NCI-H446 (cell line): ENCODE measurements at regions not wholly inside any gene's neighbourhood (a gene's known extent, or its start where the extent isn't known, plus 50 kb on each side); places are given as distances from the start of the nearest gene placed in this dataset.

Experiments used
- DNase-seq, 2 experiments: peaks; one replicate each; lab custom pipeline; 2025; lab: John Stamatoyannopoulos, UW

DNA sequence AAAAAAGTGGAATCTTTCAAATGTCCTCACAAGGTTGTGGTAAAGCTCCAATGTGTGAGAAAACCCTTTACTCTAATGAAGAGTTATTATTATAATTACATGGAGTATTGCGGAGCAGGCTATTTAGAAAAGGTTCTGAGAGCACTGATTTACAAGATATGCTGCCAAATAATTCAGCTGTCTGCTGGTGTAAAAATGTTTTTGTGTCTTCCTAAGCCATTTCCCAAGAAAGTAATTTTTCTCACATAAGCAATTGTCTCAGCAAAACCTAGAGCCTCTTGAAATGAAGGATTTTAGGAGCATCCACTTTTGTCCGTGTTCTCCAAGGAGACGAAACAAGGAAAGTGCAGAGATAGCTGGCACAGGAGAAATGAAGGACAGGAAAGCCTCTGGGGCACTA is 229.6 kb upstream of the STARD13 start:
- DNase-seq, result no peak

DNA sequence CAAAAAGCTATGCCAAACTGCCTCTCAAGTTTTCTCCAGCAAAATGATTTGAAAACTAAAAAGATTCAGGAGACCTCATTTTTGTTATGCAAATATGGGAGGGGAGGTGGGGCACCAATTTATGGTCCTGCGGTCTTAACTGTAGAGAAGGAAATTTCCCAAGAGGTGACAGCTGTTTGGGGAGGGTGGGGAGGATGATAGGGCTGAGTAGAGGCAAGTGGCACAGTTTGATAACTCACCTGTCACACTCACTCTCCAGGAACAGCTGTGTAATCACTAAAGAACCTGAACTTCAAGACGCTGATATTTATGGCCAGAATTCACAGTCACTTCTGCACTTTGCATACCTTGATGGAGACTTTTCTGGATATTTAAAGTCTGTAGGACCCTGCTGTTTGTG is 232.9 kb upstream of the STARD13 start:
- DNase-seq, result no peak

DNA sequence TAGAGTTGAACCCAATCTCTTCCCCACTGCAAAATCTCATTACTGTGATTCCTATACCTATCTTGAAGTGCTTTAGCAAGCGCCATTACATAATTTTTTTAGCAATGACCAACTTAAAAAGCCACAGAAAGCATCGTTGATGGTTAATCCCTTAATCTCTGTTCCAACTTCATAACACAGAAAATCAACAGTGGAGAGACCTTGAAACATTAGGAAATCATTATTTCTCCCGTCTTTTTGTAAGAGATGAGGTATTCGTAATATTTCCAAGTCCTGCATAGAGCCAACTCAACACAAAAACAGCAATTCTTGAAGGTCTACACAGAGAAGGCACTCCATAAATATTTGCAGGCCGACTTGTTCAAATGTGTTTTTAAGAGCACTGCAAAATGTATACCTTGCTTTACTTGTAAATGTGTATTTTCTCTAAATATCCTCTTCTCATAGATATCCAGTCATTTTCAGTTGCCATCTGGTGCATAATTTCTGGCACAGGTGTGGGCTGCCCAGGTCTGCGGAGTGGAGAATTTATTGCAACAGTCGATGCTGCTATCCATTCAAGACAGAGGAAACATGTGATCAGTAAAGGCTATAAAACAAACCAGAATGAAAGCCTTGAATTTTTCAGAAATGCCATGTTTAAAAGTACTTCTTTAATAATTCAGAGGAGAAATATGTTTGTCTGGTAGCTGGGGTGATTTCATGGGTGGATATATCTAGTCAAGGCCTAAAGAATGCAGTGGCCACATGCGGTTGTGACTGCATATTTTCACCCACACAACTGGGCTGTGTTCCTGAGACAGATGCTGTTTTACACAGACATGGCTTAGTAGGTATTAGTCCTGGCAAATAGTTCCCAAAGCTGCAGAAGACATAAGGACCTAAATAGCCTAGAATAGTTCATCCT is 234.3 kb upstream of the STARD13 start:
- no peak for DNase-seq

- DNase-seq, result no peak
Measured at GRCh38 chr13:33520468-33520839, 234.9 kb upstream of the STARD13 start.

DNA sequence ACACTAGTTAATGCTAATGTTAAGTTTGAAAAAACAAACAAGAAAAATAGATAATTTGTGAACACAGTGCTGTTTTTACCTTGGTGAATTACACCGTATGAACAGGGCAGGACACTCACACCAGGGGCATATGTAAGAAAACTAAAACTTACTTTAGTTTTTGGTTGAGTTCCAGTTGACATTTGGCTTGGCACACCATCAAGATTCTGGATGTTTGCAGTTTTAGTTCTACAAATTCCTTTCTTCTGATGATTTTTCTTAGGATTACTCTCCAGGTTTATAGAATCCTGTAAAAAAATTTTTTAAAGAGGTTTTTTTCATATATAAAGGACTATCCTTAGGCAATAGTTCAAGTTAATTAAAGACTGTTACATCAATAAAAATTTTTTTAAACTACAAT is 238.5 kb upstream of the STARD13 start:
- DNase-seq, result peak; percentile 4 to 69

DNA sequence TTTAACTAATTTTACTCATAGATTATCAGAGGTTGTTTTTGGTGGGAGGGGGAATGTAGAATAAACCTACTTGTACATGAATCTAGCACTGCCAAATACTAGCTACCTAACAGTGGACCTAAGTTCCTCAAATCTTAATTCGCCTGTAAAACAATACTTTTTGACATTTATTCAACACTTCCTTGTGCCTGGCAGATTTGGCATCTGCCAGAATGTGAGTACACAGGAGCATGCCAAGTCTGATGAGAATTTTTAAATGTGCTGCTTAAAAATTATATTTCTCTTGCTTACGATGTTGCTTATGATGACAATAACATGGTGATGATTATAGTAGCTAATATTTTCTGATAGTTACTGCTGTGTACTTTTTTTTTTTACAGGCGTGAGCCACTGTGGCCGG is 240.2 kb upstream of the STARD13 start:
- peak in 1 of 2 experiments; percentile 41 for DNase-seq

DNA sequence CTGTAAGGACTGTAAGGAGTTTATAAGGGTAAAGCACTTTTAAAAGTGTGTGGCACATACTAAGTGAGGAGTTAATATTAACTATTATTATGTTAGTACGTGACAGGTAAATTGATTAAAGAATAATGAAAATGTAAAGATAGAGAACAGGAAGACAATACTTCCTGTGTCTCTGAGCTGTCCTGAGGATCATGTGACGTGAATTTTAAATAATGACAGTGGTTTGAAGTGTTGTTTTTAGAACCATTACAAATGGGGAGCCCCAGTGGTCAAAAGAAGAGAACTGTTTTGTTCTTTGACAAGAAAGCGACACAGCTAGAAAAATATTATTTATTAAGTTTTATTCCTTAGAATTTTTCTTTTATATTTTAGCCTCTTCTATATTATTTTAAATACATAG is 241.2 kb upstream of the STARD13 start:
- DNase-seq, result no peak

DNA sequence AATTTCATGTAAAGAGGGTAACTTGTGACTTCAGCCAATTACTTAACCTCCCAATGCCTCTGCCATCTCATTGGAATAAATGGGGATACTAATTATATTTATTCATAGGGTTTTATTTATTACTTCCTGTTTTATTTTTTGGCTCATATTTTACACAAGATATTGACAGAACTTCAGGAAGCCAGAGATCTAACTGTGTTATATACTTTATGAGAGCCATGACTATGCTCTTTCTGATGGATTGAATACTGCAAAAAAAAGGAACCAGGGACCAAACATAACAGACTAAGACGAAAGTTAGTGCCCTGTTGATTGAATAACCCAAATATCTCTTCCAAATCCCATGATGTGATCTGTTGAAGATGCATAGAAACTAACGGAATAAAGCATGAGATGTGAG is 243.3 kb upstream of the STARD13 start:
- DNase-seq, result no peak

GRCh38 chr13:33531484-33531883 is 245.9 kb upstream of the STARD13 start:
- no peak for DNase-seq

DNA sequence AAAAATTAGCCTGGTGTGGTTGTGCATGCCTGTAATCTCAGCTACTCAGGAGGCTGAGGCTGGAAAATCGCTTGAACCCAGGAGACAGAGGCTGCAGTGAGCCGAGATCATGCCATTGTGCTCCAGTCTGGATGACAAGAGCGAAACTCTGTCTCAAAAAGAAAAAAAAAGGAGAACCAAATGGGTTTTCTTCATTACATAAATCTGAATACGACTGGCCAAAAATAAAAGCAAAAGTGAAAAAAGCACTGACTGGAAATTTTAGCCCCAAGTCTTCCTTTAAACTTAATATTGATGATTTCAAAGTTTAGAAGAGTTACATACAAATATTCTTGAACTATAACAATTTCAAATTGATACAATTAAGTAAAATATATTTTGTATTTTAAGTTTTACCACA is 249.5 kb upstream of the STARD13 start:
- DNase-seq, result no peak

GRCh38 chr13:33536601-33537000 is 251.0 kb upstream of the STARD13 start:
- DNase-seq, result no peak

GRCh38 chr13:33537026-33537425 is 251.5 kb upstream of the STARD13 start:
- no peak for DNase-seq

DNA sequence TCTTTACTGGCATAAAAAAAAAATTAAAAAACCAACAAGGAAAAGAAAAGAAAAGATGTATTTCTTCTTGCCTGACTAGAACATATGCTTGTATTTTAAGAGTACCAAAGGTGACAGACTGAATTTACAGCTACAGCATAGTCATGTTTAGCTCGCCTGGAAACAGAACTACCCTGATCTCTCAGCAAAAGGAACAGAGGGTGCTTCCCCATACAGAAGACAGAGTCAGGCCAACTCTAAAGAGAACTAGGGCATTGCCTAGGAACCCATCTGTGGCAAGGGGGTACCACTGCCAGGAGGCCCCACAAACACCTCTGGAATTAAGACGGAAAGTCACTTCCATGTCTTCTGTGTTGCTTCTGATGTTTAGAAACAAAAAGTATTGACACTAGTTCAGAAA is 252.1 kb upstream of the STARD13 start:
- no peak for DNase-seq

DNA sequence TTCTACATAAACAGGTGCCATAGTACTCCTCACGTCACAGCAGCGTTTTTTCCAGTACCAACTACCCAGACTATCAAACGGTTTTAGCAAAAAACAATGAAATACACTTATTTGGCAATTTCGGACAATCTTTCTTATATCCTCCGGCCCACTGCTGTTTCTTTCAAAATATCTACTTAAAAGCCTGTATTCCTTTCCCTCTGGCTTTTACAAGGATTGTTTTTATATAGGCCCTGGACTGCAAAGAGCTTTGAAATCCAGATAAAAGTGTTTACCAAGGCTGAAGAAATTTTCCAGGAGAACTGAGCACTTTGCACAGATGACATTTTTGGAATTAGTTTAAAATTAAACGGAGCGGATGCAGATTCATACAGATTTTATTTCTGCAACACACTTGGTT is 255.9 kb upstream of the STARD13 start:
- no peak for DNase-seq

GRCh38 chr13:33541962-33542308 is 256.4 kb upstream of the STARD13 start:
- DNase-seq, result no peak

DNA sequence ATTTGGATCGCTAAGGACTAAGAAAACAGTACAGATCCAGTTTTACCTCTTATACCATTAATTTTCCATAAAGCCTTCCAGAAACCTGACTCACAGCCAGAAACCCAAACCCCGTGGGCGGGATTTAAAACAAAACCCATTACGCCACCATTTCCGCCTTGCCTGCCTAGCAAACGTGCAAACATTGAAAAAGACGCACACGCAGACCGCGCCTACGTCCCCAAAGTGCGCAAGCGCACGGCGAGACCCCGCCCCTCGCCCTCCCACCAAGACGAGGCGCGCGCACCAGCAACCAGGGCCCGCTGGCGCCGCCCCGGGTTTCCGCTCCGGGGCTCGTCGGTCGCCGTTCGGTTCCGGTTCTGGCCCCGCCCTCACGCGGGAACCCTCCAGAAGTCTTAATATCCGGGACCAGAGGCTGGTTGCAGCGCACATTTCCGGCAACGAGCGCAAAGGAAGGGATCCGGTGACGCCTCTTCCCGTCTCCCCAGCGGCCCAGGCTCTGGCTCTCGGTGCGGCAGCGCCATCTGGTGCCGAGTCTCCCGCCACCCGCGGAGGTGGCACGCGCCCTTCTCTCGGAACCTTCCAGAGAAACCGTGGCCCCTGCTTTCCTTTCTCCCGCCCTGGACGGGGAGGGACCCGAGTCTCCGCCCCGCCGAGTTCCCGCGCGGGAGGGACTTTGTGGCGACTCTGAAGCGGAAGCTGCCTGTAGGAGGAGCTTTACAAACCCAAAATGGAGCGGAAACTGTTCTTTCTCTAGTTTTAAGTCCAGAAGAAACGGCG is 256.9 kb upstream of the STARD13 start:
- peak; percentile 99 to 100 for DNase-seq

DNA sequence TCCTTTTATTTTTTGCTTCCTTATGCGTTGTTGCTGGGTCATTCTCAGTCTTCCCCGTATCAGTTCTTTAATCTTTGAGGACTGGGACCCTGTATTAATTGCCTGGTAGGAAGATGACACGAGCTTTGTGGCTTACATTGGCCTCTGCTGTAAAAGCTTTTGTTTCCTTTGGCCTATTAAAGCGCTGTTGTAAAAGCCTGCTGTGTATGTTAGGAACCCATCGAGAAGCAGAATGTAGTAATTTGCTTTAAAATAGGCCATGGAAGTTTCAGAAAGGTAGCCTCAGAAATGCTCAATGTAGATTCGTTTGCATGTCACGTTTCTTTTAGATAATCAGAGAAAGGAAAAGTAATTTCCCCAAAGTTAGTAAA is 257.5 kb upstream of the STARD13 start:
- no peak for DNase-seq

DNA sequence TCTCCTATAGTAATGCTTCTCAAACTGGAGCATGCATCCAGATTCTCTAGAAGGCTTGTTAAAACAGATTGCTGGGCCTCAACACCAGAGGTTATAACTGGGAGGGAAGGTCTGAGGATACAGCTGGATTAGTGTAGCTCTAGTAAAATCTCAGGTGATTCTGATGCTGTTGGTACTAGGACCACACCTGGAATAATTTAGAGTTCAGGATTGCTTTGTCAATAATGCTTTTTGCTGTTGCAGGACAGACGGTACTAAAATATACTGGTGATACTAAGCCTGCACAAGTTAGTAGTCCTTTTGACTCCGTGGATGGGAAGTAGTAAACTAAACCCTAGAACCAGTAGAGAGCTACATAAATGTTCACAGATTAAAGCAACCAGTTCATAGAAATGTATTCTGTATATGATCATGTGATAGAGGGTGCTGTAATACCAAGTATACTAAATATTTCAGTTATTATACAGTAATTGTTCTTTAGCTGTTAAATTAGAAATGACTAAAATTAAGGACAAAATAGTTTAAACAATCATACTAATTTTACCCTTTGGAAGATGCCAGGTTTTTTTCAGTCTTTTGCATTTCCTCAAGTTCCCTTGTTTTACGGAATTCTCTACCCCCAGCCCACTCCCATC is 258.2 kb upstream of the STARD13 start:
- peak in 1 of 2 experiments; percentile 22 for DNase-seq

GRCh38 chr13:33544308-33544707 is 258.8 kb upstream of the STARD13 start:
- DNase-seq, result no peak

GRCh38 chr13:33545492-33545891 is 259.9 kb upstream of the STARD13 start:
- DNase-seq, result no peak

GRCh38 chr13:33547035-33547434 is 261.5 kb upstream of the STARD13 start:
- no peak for DNase-seq

- no peak for DNase-seq
Measured at GRCh38 chr13:33548069-33548468, 262.5 kb upstream of the STARD13 start.

DNA sequence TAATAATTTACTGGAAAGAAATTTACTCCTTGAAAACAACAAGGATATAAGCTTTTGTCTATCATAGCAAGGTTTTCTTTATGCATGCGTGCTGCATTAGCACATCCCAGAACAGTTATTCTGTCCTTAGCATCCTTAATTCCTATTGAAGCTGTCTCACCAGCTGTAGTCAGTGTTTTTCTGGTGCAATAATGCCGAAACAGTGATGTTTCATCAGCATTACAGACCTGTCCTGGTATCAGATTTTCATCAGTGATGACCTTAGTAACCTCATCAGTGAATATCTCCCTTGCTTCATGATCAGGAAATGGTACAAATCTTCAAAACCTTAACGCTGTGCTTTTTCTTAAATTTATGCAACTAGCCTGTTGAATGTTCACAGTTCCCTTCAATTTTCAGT is 264.7 kb upstream of the STARD13 start:
- no peak for DNase-seq
